ENCODE measurements at regions not wholly inside any gene's neighbourhood (a gene's known extent, or its start where the extent isn't known, plus 50 kb on each side); places are given as distances from the start of the nearest gene placed in this dataset.

DNA sequence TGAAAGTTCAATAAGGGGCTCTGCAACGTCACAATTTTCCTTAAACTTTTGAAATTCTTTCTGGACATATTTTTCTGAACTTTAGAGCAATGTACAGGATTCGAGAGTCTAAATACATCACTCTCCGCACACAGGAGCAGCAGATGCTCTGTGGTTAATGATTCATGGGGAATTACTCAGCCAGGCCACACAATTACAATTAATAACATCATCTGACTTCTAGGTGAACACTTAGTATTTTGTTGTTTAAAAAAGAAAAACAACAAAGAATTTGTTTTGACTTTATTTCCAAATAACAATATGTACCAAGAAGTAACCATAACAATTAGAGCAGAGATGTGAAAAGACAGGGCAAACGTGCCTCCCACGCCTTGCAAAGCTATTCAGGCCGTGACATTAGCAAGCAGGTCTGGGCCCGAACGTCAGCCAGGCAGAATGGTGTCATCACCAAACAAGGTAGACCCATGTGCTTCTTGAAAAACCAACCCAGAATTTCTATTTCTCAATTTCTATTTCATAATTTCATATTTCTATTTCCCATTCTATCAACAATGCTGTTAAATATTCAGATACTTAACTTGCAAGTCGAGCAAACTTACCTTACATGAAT is 236.3 kb downstream of the COL4A1 start (continued):
- TF ChIP-seq KDM4A (IDR thresholded peaks at IDR 0.05; ENCODE audit: low read depth, low read length, severe bottlenecking) (no peak), TBP (IDR thresholded peaks at IDR 0.05; ENCODE audit: low read depth, low read length) (no peak), JUN (IDR thresholded peaks at IDR 0.05; ENCODE audit: low read depth, low read length) (no peak), POLR2A (IDR thresholded peaks at IDR 0.05; ENCODE audit: control extremely low read depth in 1 of 2, low read depth in 2 of 2, low read length in 2 of 2) (no peak), GTF2F1 (IDR thresholded peaks at IDR 0.05; ENCODE audit: borderline replicate concordance, low read depth, low read length) (no peak)

Data from H1 (cell line).